Motor neuron (in vitro differentiated cells): ENCODE measurements at regions not wholly inside any gene's neighbourhood (a gene's known extent, or its start where the extent isn't known, plus 50 kb on each side); places are given as distances from the start of the nearest gene placed in this dataset.
"Not testable (repeated sequence)": the region's sequence is repeated elsewhere in the genome, so short reads cannot be mapped to it uniquely, and the experiment has no call there.

ENCODE experiments used
- ATAC-seq, 8 experiments: fragments of 200-7000 bp; cut with Tn5 transposase; replicated peaks in 6 of 8; 2 replicates each; pipeline ENCODE4 v1.8.0; 2021; ENCODE audit warnings: mild to moderate bottlenecking in 8 of 8, moderate library complexity in 8 of 8
- H3K27ac ChIP-seq, 2 donors: fragments of 250-450 bp; sonication (Bioruptor Pico); 2 replicates each; pipeline ENCODE4 v1.9.0; 2021; ENCODE audit warnings: antibody characterized with exemption in 2 of 2, mild to moderate bottlenecking in 2 of 2, moderate library complexity in 1 of 2
- H3K4me1 ChIP-seq, 2 donors: fragments of 250-450 bp; sonication (Bioruptor Pico); replicated peaks in 1 of 2; 2 replicates each; pipeline ENCODE4 v1.6.1; 2021; ENCODE audit warnings: antibody characterized with exemption in 2 of 2, mild to moderate bottlenecking in 2 of 2, moderate library complexity in 1 of 2
- H3K4me3 ChIP-seq, 5 donors: fragments of 250-450 bp; sonication (Bioruptor Pico); 2 replicates each; pipeline ENCODE4 v1.9.0; 2021; ENCODE audit warnings: antibody characterized with exemption in 5 of 5, mild to moderate bottlenecking in 5 of 5, moderate library complexity in 4 of 5
- WGBS, 10 experiments: fragments of 450-650 bp; shearing (Covaris generic); methylation state at CpG; one replicate each; pipeline ENCODE4 v1.0.0; 2022; 5-methylcytosine and 5-hydroxymethylcytosine counted together
- in situ Hi-C, 9 experiments: fragments of 400-800 bp; cut with MboI; loops; one replicate each; pipeline ENCODE4 v1.15.0; 2021; ENCODE audit warnings: low sequenced_read_pairs in 9 of 9, low pct_unique_long_range_greater_than_20kb in 2 of 9; ENCODE audit not compliant: unreplicated experiment in 9 of 9

DNA sequence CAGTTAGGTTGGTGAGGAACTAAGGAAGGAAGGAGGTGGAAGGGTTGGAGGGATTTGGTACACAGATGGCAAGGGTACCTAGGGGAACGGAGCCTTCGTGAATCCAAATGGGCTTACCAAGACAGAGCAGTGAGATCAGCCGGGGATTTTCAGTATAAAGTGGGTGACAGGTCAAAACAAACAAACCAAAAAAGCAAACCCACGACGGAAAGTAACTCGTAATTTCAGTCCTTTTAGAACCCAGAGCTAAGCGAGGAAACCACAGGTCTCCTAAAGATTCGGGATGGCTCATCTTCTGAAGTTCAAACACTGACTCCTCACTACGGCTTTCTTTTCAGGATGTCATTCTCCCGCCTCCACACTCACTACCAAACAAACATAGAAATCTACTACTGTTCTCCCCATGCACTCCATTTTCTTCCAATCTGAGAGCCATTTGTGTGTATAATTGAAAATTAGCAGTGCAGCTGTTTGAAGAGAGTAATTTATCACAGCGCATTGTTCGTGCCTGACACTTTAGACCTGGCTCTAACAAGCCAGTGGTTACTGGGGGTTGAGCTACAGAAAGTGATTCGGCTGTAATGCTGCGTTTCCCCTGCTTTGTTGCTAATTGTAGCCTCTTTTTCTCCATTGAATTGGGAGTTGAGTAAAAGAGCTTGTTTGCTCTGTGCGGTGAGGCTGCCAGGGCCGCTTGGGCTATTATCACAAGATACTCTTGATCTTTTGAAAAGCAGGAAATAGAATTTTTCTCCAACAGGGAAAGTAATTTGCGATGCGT lies 64.7 kb upstream of the CCDC39 start:
- WGBS, 10 experiments = 12 to 96% (median 26%) methylated on average over 3 to 17 of the region's 18 CpGs
- Histone ChIP-seq H3K27ac (no peak overlapping the region), H3K4me1 (peaks cover 15 to 22% of the 10 kb centered on the region in 2 donors), H3K4me3 (peak overlapping the region in 1 of 5 donors; percentile 12)
- ATAC-seq = peak in 5 of 8 experiments; percentile 96 to 97 (median 96)
- in situ Hi-C loops = no loop called here

- in situ Hi-C loops = no loop called here
- Histone ChIP-seq H3K27ac (no peak overlapping the region), H3K4me1 (peaks cover 18 to 22% of the 10 kb centered on the region in 2 donors), H3K4me3 (no peak overlapping the region)
- 0 to 57% (median 36%) methylated on average over 1 of the region's 1 CpG; no CpG with 5 or more reads in 6 of the 10 experiments for WGBS, 10 experiments
- no peak for ATAC-seq
These were observed 68.6 kb upstream of the CCDC39 start for GRCh38 chr3:180747805-180748361.

GRCh38 chr3:180749322-180749721 lies 70.0 kb upstream of the CCDC39 start:
- ATAC-seq = no peak
- no peak overlapping the region for H3K4me3 ChIP-seq
- no peak overlapping the region for H3K27ac ChIP-seq
- WGBS, 10 experiments = 0 to 48% (median 43%) methylated on average over 1 to 3 of the region's 3 CpGs; no CpG with 5 or more reads in 4 of the 10 experiments
- peaks cover 13 to 14% of the 10 kb centered on the region in 2 donors for H3K4me1 ChIP-seq
- in situ Hi-C loops = no loop called here

DNA sequence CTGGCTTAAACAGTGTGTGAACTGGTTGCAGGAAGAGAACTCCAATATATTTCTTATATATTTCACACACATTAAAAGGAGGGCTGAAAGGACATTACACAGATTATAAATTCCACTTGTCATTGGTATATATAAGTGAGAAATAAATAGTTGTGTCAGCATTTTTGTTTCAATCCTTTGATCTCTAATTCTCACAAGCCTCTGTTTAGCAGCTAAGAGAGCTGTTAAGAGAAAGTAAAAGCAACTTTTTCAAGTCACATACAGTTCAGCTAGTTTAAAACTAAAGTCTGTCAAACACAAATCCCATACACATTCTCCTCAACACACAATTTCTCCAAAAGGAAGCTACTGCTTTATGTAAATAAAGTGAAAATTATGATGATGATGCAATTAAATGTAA lies 70.5 kb upstream of the CCDC39 start:
- no peak overlapping the region for H3K4me3 ChIP-seq
- in situ Hi-C loops = no loop called here
- H3K27ac ChIP-seq = no peak overlapping the region
- ATAC-seq = no peak
- peaks cover 8 to 16% of the 10 kb centered on the region in 2 donors for H3K4me1 ChIP-seq

GRCh38 chr3:180755556-180755955 lies 76.3 kb upstream of the CCDC39 start:
- in situ Hi-C loops = no loop called here
- ATAC-seq = no peak
- 0 to 60% (median 38%) methylated on average over 1 to 2 of the region's 2 CpGs; no CpG with 5 or more reads in 4 of the 10 experiments for WGBS, 10 experiments
- no peak overlapping the region for H3K27ac ChIP-seq
- no peak overlapping the region for H3K4me3 ChIP-seq
- peaks cover 0 to 8% of the 10 kb centered on the region in 2 donors for H3K4me1 ChIP-seq

DNA sequence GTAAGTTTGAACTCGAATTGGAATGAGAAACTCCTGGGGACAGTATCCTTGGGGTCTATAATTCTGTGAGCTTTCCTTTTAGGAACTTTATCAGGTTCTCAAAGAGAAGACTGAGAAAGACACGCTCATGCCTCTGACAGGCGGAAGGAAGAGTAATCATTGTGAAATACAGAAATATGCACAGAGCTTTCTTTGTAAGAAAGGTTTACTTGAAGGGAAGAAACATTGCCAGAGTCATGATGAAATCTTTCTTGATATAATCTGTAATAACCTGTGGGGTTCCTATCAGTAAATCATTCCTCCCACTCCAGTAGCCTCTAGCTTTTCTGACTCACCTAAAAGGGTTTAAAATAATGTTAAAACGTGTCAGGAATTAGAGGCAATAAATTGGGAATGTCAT lies 83.6 kb upstream of the CCDC39 start:
- in situ Hi-C loops = no loop called here
- ATAC-seq = peak in 2 of 8 experiments; percentile 38 to 45

GRCh38 chr3:180764481-180764880 lies 85.2 kb upstream of the CCDC39 start:
- in situ Hi-C loops = no loop called here
- ATAC-seq = no peak
- WGBS, 10 experiments = 33 to 100% (median 89%) methylated on average over 1 of the region's 1 CpG; no CpG with 5 or more reads in 3 of the 10 experiments
- no peak overlapping the region for H3K4me3 ChIP-seq
- no peaks in the 10 kb centered on the region for H3K4me1 ChIP-seq
- no peak overlapping the region for H3K27ac ChIP-seq

More for the DNA sequence above, 83.6 kb upstream of the CCDC39 start:
- H3K4me1 ChIP-seq = no peaks in the 10 kb centered on the region
- H3K27ac ChIP-seq = no peak overlapping the region
- WGBS, 10 experiments = 4 to 79% (median 53%) methylated on average over 1 to 4 of the region's 4 CpGs
- H3K4me3 ChIP-seq = no peak overlapping the region

GRCh38 chr3:180770639-180771038 lies 91.3 kb upstream of the CCDC39 start:
- no peak for ATAC-seq
- H3K27ac ChIP-seq = no peak overlapping the region
- no peaks in the 10 kb centered on the region for H3K4me1 ChIP-seq
- H3K4me3 ChIP-seq = no peak overlapping the region
- in situ Hi-C loops = no loop called here
- 0 to 100% (median 83%) methylated on average over 1 of the region's 1 CpG; no CpG with 5 or more reads in 1 of the 10 experiments for whole genome bisulfite sequencing, 10 experiments

- in situ Hi-C loops = no loop called here
- ATAC-seq = no peak
- H3K4me3 ChIP-seq = no peak overlapping the region
- WGBS, 10 experiments = 5 to 100% (median 73%) methylated on average over 1 to 4 of the region's 4 CpGs; no CpG with 5 or more reads in 2 of the 10 experiments
- H3K4me1 ChIP-seq = no peaks in the 10 kb centered on the region
- H3K27ac ChIP-seq = no peak overlapping the region
These were observed 97.1 kb upstream of the CCDC39 start for GRCh38 chr3:180776433-180776832.

GRCh38 chr3:180782195-180782984 lies 103.1 kb upstream of the CCDC39 start:
- in situ Hi-C loops = no loop called here
- peak in 3 of 8 experiments; percentile 79 to 94 (median 82) for ATAC-seq
- WGBS, 10 experiments = 0 to 90% (median 45%) methylated on average over 1 of the region's 1 CpG; no CpG with 5 or more reads in 4 of the 10 experiments
- Histone ChIP-seq H3K4me3 (no peak overlapping the region), H3K27ac (no peak overlapping the region), H3K4me1 (no peaks in the 10 kb centered on the region)

GRCh38 chr3:180786227-180786626 lies 106.9 kb upstream of the CCDC39 start:
- peak in 6 of 8 experiments; percentile 42 to 69 (median 54) for ATAC-seq
- H3K4me3 ChIP-seq, H3K4me1 ChIP-seq, H3K27ac ChIP-seq, in situ Hi-C loops: not testable (repeated sequence)
- 0 to 100% (median 51%) methylated on average over 1 to 3 of the region's 3 CpGs; no CpG with 5 or more reads in 1 of the 10 experiments for WGBS, 10 experiments

DNA sequence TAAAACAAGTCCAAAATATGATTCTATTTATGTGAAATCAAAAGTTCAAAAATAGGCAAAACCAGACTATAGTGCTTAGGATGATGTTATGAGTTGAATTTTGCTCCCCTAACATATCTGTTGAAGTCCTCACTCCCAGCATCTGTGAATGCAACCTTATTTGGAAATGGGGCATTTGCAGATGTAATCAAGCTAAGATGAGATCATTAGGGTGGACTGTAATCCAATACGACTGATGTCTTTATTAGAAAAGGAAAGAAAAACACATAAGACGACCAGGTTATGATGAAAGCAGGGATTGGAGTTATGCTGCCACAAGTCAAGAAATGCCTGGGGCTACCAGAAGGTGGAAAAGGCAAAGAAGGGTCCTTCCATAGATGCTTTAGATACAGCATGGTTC lies 110.5 kb upstream of the CCDC39 start:
- in situ Hi-C loops = no loop called here
- peak in 2 of 8 experiments; percentile 47 to 70 for ATAC-seq
- 0 to 90% (median 72%) methylated on average over 1 to 2 of the region's 2 CpGs for WGBS, 10 experiments
- no peaks in the 10 kb centered on the region for H3K4me1 ChIP-seq
- H3K27ac ChIP-seq = no peak overlapping the region
- no peak overlapping the region for H3K4me3 ChIP-seq

GRCh38 chr3:180798197-180798596 lies 114.3 kb upstream of the FXR1 start:
- in situ Hi-C loops = no loop called here
- H3K4me1 ChIP-seq = no peaks in the 10 kb centered on the region
- no peak overlapping the region for H3K27ac ChIP-seq
- WGBS, 10 experiments = 13 to 84% (median 65%) methylated on average over 1 to 4 of the region's 4 CpGs
- no peak overlapping the region for H3K4me3 ChIP-seq
- ATAC-seq = peak in 2 of 8 experiments; percentile 94 to 98
